Nephron (organoid): ENCODE measurements at regions not wholly inside any gene's neighbourhood (a gene's known extent, or its start where the extent isn't known, plus 50 kb on each side); places are given as distances from the start of the nearest gene placed in this dataset.

ENCODE experiments used
- H3K27ac Mint-ChIP-seq, 3 experiments: 2 replicates each; pipeline ENCODE4 v1.8.0; 2020; ENCODE audit warnings: mixed read lengths in 3 of 3, mild to moderate bottlenecking in 2 of 3, moderate library complexity in 1 of 3
- H3K27me3 Mint-ChIP-seq: 2 replicates; pipeline ENCODE4 v1.8.0; 2021; ENCODE audit warnings: low read depth, mild to moderate bottlenecking, moderate library complexity, mixed read lengths
- H3K36me3 Mint-ChIP-seq: 2 replicates; pipeline ENCODE4 v1.8.0; 2020; ENCODE audit warnings: low read depth, mixed read lengths
- H3K4me1 Mint-ChIP-seq: 2 replicates; pipeline ENCODE4 v1.8.0; 2020; ENCODE audit warnings: mixed read lengths
- H3K4me3 Mint-ChIP-seq, 3 experiments: 2 replicates each; pipeline ENCODE4 v1.8.0; 2020; ENCODE audit warnings: mild to moderate bottlenecking in 3 of 3, mixed read lengths in 3 of 3, moderate library complexity in 2 of 3
- H3K9me3 Mint-ChIP-seq: 2 replicates; pipeline ENCODE4 v1.8.0; 2020; ENCODE audit warnings: mixed read lengths
- TF ChIP-seq, protein P1 (sequence below), 3 experiments: fragments of 200-600 bp; sonication (generic); IDR thresholded peaks; one replicate each; pipeline ENCODE4 v1.5.0; 2021; ENCODE audit warnings: antibody characterized with exemption in 3 of 3; ENCODE audit not compliant: unreplicated experiment in 3 of 3

DNA sequence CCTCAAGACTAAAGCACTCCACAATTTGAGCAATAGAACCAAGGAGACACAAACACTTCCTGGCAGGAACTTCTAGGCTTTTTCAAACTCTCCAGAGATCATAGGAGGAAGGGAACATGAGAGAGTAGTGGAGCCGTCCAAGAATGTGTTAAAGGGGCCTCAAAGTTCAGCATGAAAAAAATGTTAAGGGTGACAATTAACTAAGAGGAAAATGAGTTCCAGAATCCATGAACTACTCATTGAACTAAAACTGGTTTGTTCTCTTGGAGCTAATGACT is 122.0 kb downstream of the WIF1 start:
- TF ChIP-seq, protein P1, sequence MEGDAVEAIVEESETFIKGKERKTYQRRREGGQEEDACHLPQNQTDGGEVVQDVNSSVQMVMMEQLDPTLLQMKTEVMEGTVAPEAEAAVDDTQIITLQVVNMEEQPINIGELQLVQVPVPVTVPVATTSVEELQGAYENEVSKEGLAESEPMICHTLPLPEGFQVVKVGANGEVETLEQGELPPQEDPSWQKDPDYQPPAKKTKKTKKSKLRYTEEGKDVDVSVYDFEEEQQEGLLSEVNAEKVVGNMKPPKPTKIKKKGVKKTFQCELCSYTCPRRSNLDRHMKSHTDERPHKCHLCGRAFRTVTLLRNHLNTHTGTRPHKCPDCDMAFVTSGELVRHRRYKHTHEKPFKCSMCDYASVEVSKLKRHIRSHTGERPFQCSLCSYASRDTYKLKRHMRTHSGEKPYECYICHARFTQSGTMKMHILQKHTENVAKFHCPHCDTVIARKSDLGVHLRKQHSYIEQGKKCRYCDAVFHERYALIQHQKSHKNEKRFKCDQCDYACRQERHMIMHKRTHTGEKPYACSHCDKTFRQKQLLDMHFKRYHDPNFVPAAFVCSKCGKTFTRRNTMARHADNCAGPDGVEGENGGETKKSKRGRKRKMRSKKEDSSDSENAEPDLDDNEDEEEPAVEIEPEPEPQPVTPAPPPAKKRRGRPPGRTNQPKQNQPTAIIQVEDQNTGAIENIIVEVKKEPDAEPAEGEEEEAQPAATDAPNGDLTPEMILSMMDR (IDR thresholded peaks at IDR 0.05; ENCODE audit: unreplicated experiment in 3 of 3) = no peak
- Mint-ChIP-seq H3K36me3 (no peaks in the 10 kb centered on the region), H3K4me1 (peaks cover 18% of the 10 kb centered on the region), H3K9me3 (peaks cover 20% of the 10 kb centered on the region), H3K4me3 (no peak overlapping the region), H3K27ac (peak overlapping the region; percentile 74 to 96 (median 88)), H3K27me3 (peaks cover 27% of the 10 kb centered on the region)
